CD1c-positive myeloid dendritic cell (primary cell): ENCODE measurements at regions not wholly inside any gene's neighbourhood (a gene's known extent, or its start where the extent isn't known, plus 50 kb on each side); places are given as distances from the start of the nearest gene placed in this dataset.

Experiments
- DNase-seq: peaks from one replicate; pipeline ENCODE4 v3.0.0-alpha.2; 2016; ENCODE audit errors: extremely low spot score

DNA sequence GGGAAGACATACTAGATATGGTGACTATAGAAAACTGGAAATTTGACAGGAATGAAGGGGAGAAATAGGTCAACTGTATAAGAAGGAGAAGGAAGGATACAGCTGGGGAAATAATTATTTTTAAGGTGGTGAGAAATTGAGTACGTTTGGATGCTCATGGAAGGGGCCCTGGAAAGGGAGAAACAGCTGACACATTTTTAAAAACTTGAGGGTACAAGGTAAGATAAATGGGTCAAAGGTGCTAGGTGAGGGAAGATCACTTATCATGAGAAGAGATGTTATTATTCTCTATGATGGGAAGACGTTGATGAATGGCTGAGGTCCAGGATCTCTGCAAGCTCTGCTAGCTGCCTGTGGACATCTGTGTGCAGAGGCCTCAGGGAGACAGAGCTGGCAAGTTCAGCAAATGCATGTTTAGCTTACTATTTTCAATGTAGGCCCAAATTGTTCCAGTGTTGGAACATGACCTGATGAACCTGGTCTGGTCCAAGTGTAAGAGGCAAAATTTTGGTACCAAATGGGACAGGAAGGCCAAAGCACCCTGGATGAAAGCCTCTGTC is 181.7 kb downstream of the MTRR start:
- DNase-seq: no peak

DNA sequence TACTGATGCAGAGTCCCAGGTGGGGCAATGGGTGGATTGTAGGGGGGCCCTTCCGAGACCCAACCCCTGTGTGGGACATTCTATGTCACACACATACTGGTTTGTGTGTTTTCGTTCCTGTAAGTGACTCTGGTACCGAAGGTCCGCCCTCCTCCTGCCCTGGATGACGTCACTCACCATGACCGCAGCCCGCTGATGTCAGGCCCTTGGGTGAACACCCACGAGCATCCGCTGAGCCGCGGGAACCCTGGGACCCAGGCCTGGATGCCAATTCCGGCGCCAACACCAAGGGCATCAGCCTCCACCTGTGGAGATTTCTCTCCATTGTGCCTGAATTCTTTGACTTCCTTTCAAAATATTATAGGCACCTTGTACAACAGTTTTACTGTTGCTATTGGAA is 184.3 kb downstream of the MTRR start:
- no peak for DNase-seq

DNA sequence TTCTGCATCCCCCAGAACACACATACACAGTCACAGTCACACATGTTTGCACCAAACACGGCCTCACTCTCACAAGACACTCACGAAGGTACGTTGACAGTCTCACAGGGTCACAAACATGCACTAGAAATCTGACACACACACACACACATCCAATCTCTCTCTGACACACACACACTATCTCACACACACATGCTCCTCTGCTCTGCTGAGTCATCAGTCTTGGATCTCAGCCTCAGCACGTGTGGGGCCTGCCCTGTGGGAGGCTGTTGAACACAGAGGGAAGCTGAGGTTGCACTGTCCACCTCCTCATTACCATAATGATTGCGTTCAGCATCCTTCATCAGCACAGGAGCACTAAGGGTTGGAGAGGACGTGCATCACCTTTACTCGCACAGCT is 188.8 kb downstream of the MTRR start:
- DNase-seq: no peak

DNA sequence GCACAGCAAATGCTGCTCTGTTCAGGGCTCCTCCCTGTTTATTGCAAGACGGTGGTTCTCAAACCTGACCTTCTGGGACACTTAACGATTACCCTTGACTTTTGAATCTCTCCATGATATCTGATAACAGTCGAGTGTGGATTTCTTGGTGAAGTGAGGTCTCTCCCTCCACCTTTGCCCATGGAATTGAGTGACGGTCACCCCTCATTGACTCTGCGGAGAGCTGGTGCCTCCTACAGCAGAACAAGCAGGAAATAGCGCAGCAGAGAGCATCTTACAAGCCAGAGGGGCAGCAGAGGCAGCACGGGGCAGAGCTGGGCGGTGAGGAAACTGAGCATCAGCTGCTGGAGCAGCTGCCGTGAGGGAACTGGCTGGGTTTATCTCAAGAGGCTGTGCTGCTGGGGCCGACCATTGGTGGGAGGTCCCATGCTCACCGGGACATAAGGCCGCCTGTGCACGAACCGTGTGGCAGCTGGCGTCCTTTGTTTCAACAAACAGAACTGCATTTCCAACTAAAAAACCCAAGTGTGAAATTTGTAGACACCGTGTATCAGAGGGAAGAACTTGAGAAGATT is 189.8 kb downstream of the MTRR start:
- no peak for DNase-seq

DNA sequence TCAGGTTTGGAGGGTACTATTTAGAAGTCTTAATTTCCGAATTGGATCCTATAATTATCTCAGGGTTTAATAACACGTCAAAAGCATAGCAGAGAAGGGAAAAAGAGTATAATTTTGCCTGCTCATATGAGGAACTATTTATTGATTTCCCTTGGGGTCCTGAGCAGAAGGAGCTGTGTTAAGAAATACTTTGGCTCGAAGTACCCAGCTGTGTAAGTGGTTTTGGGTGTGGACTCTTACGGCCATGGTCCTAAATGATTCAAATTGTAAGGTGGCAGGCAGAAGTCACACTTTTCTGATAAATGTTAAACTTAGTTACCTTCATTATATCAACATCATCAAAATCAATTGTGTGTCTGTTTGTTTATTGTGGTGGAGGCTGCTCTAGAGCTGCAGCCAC is 190.4 kb downstream of the MTRR start:
- DNase-seq: no peak

DNA sequence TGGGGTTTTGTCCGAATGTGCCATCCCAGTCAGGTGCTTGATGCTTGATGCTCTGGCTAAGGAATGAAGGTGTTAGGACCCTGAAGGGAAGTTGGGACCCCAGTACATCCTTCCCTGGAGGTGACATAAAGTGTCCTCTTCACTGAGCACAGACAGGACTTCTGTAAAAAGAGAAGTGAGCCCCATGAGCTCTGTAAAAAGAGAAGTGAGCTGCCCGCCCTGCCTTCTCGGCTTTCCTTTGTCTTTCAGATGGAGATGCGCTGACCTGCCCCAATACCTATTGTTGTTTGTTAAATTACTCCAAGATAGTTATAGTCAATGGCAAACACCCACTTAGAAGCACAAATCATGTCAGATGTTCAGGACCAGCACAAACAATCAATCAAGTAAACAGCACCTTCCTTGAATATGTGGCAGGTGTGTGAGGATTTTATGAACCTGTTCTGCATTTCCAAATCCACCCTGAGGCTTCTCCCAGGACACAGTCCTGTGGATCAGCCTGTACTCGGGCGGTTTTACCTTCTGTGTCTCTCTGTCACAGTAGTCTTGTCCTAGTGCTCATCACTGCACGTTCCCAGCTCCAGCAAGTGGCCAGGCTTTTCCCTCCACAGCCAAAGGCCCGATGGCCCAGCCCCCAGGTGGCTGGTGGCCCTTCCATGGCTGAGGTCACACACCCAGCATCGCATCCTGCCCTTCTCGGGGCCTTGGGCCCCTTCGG is 191.4 kb downstream of the MTRR start:
- DNase-seq: no peak

DNA sequence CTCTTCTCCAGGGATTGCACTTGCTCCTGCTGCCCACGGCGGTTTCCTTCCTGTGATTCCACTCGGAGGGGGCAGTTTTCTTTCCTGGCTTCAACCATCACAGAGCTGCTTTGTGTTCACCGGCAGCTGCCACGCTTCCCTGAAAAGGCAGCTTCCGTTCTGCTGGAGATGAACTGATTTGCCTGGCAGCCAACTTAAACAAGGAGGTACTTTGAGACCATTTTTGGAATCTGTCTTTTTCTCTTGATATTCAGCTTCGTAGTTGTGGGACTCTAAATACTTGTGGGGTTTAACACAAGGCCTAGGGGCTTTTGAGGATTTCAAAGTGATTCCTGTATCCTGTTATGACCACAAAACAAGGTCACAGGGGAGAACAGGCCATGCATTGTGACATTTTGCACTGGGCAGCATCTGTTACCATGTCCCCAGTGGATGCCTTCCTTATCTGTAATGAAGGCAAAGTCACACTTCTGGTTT is 192.0 kb downstream of the MTRR start:
- no peak for DNase-seq

DNA sequence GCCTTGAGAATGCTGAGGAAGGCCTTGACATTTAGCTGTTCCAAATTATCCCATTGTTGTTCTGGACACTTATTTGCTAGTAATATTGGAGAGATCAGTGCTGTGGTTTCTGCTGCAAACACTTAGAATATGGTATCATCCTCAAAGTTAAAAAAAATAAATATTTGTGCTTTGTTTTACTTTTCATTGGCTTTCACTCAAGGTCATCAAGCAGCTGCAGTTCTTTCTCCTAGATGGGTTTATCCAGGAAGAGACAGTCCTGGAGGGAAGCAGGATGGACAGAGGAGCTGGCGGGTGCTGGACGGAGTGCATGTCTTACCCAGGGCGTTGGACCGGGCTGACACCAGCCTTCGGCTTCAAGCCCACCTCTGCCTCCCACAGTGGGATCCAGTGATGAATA is 193.6 kb downstream of the MTRR start:
- no peak for DNase-seq

DNA sequence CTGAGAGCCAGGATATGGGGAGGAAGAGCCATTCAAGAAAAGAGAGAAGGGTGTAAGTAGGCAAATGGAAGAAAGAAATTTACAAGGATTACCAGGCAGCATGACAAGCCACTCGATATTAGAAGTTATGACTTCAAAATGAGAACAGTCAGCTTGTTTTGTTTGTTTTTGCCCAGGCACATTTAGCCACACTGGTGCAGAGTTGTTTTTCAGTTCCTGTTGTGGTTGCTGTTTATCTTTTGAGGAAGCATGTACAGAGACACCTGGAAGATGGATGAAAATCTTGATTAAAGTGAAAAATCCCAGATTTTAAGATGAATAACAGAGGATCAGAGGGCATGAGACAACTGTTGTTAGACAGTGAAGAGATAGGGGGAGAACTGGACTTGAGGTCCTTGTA is 199.1 kb downstream of the MTRR start:
- DNase-seq: no peak

DNA sequence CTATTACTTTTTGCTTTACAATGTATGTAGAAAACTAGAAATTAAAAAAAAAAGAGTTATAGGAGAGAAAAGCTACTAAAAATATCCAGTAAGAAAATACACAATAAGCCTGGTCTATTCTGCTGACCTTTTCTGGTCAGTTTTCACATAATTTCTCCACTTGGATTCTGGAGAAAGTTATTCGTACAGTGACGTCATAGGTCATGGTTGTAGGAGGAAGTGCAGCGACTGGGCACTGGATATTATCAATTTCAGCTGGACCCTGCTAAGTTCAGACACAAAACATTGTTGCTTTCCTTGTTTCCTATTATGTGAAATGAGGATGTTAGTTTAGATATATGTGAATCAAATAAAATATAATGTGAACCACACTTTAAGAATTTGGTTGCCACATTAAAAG is 201.2 kb downstream of the MTRR start:
- DNase-seq: no peak

DNA sequence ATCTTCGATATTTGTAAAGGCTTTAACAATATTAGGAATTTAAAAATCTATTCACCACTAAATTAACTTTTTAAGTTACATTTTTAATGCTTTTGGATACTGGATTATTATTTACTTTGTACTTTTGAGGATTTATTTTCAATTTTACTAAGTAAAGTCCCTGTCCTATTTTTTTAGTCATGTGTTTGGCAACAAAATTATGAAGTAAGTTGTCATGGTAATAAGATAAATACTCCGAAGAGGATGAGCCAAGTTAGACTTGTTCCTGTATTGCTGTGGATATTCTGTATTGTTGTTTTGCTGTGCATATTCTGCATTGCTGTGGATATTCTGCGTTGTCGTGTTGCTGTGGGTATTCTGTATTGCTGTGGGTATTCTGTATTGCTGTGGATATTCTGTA is 210.1 kb downstream of the MTRR start:
- DNase-seq: no peak

DNA sequence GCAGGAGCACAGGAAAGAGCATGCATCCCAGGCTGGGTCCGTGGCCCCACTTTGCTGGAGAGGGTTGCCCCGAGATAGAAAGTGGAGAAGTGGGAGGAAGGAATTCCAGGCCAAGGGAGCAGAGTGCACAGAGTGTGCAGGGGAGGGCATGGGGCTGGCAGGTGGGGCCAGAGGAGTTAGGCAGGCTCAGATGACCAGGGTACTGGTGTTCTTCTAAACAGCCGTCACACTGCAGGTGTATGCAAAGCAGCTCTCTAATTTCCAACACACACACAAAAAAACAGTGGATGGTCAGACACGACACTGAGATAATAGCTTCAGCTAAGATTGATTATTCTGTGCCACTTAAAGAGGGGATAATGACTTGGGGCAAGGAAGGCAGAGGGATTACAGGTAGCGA is 212.2 kb downstream of the MTRR start:
- DNase-seq: no peak

DNA sequence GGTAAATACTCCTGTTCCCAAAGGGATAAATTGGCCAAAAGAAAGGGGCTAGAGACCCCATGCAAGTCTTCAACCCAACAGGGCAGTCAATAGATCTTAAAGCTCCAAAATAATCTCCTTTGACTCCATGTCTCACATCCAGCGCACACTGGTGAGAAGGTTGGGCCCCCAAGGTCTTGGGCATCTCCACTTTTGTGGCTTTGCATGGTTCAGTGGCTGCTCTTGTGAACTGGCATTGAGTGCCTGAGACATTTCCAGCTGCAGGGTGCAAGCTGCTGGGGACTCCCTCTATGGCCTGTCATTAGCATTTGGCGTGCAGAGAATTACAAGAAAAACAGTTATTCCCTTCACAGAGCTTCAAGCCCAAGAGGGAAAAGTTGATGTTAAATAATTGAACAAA is 224.7 kb downstream of the MTRR start:
- no peak for DNase-seq

DNA sequence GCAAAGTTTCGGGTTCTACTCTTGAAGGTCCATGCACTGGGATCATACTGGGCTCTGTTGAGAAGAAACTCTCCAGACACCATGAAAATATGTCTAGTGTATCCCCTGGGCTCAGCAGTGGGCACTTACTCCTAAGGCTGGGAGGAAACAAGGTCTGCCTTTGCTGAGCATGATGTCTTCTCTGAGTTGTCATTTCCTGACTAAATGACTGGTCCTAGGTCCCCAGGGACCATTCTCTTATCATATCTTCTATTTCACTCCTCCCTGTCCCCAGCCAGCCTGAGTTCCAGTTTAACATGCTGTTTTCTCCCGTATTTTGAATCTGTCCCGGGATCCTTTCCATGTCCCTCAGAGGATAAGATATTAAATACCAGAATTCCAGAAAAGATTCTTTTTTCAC is 225.4 kb downstream of the MTRR start:
- DNase-seq: no peak

DNA sequence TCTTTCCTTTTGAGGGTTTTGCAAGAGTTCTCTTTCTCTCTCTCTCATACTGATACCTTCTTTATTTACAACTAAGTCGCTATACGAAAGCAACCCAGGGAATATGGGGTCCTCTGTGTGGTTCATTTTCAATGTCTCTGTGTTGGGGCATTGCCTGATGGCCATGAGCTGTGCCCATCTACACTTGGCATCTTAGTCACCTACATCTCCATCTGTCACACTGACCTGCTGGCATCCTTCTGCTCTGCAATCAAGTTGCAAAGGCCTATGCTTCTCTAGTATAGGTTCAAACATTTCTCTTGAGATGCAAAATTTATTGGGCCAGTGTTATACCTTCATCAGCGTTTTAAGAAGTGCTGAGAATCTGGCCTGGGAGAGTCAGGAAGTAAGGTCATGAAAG is 228.2 kb downstream of the MTRR start:
- no peak for DNase-seq

DNA sequence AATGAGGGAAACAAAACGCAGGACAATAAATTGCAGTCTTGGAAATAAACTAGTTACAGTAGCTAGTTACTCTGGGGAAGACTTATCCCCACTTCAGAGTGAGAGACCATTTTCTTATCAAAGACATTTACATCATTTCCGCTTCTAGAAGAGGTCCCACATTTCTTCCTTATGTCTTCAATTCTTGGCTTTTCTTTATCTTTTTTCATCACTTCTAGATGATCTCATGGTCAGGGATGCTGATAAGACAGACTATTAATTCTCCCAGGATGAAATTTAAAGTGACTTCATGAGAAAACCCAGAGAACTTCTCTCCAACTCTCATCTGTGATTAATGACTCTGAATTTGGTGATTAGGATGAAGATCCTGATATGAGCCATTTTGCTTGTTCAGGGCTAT is 229.1 kb downstream of the MTRR start:
- DNase-seq: no peak

DNA sequence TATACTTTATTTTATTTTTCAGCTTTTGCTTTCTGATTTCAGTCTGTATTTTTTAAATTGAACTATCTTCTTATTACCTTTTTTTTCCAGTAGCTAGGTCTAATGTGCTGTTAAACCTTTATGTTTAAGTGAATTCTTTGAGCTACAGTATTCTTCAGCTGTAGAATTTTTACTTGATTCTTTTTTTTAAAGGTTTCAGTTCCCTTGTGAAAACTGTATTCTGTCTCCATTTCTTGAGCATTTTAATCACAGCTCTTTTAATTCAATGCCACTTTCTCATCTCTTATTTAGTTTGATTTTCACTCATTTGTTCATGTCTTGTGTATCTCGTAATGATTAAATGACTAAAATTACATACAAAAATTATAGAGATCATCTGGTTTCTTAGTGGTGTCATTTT is 233.8 kb downstream of the MTRR start:
- no peak for DNase-seq

DNA sequence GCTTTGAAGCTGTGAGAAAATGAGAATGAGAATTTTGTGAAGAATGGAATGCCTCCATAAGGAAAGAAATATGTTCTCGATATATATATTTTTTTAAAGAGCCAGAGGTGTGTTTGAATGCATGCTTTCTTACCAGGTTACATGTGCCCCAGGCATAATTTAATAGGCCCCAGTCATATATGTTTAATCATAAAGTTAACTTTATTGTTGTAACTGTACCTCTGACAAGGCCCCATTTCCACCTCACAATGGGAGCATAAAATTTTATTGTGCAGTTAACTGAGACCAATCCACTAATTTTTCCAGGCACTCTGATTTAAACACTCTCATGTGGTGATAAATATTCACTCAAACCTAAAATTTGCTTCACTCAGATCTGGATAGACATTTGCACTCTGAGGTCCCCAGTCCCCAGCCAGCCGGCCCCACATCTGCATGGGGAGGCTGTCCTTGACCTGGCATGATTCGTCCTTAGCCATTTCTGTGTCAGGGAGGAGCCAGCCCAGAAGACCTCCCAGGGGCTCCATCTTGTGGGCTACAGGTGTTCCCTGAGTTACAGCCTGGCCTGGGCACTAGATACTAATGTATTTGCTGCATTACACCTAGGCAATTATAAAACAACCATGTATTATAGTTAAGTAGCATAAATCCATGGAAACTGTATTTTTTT is 245.8 kb downstream of the MTRR start:
- no peak for DNase-seq

DNA sequence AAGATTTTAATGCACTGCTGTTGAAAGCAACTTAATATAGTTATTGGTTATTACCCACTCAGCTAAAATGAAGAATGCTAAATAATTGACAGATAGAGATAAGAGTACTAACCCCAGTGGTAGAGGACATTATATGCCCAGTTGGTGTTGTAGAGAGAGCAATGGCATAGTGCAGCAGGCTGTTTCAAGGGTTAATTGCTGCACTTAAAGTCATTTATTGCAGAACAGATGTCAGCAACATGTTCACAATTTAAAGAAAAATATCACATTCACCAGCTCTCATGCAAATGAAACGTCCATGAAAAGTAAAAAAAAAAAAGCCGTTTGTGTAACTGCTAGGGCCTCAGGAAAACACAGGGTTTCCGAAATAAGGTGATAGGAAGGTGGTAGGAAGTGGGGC is 254.6 kb downstream of the MTRR start:
- no peak for DNase-seq

DNA sequence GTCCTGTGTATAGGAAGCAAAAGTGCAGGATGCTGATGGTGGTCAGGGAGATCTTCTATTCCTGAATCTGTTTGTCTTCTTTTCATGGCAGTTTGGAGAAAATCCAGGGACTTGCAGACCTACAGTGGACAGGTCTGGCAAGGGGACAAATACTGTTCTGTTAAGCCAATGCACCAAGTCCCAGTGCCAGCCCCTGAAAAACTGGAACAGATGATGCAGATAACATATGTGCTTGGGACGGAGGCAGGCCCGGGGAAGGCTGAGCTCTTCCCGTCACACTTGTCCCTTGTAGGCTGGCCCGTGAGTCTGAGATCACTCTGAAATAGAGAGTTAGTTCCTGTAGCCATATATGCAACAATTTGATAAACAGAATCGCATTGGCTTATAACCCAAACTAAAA is 265.7 kb downstream of the MTRR start:
- DNase-seq: no peak

DNA sequence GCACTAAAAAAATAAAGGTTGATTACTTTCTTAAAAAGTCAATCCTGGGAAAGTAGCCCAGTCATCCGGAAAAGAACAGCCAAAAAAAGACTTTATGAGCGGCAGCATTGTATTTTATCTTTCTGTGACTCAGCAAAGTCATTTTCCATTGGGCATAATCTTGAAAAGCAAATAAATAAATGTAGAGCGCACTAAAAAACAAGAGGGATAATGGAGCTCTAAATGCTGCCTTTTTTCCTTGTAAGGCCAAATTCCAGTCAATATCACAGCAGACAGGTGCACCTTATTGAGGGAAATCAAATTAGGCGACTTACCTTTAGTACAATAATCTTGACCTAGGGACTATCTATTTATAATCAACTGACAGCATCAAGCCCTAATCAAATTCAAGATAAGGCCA is 266.8 kb downstream of the MTRR start:
- DNase-seq: no peak

DNA sequence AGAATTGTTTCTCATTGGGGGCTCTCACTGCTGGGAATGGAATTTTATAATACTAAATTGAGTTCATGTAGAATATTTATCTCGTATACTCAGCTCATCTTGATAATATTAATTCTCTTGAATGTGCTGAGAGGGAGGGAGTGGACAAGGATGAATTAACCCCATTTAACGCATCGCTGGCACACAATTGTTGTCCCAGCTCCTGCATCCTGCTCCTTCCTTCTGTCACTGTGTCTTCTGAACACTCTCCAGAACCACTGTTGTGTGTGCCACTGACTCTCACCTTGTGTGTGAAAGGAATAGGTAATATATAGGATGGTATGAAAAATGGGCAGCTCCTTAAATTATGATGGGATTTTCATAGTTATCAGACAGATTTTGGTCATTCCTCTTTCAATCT is 267.3 kb downstream of the MTRR start:
- no peak for DNase-seq

DNA sequence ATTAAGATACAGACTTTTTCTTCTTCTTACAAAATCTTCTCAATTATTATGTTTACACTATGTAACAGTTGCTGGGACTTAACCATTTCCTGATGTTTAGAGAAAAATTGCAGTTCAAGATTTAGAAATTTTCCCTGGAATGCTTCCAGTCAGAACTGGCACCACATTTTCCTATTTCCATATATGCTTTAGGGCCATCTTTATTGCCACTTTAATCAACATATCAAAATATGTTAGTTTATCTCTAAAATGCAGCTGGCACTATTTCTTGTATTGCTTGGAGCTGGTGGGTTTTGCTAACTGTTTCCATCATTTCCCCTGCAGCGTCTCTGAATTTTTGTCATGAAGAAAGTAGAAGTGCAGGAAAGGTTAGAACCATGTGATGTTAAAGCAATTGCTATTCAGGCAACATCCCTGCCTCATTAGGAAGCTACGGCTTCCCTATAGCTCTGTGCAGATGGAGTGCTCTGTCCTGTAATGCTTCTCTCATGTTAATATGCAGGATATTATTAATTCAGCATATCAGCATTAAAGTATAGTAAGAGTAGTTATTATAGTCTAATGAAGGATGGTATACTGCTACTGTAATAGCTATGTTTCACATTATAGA is 269.1 kb downstream of the MTRR start:
- DNase-seq: no peak
